Keratinocyte (primary cell): ENCODE measurements at regions not wholly inside any gene's neighbourhood (a gene's known extent, or its start where the extent isn't known, plus 50 kb on each side); places are given as distances from the start of the nearest gene placed in this dataset.

Experiments
- DNase-seq: peaks from one replicate; pipeline ENCODE4 v3.0.0-alpha.2; 2011; ENCODE audit warnings: low read depth, missing footprints, low spot score
- FAIRE-seq: peaks from 2 replicates; lab custom pipeline; 2011; peaks lifted over from hg19 to GRCh38; lab: Jason Lieb, UNC
- H2AFZ ChIP-seq: 2 replicates; pipeline ENCODE4 v1.6.0; 2012; ENCODE audit warnings: low read length, control low read depth, inconsistent platforms; ENCODE audit not compliant: control insufficient read depth
- H3K27ac ChIP-seq: 2 replicates; pipeline ENCODE4 v1.5.1; 2011; ENCODE audit warnings: low read length; ENCODE audit not compliant: control insufficient read depth, insufficient read depth
- H3K27me3 ChIP-seq: 3 replicates; pipeline ENCODE4 v1.6.0; 2011; ENCODE audit warnings: low read length; ENCODE audit not compliant: control insufficient read depth, insufficient read depth; ENCODE audit errors: extremely low read depth
- H3K36me3 ChIP-seq, 2 experiments: 2 replicates in 1 of 2; 3 replicates in 1 of 2; pipeline ENCODE4 v1.5.1; 2011; ENCODE audit warnings: low read length in 2 of 2, mild to moderate bottlenecking in 1 of 2; ENCODE audit not compliant: control insufficient read depth in 2 of 2, insufficient read depth in 2 of 2; ENCODE audit errors: extremely low read depth in 1 of 2
- H3K4me1 ChIP-seq: 3 replicates; pipeline ENCODE4 v1.5.1; 2011; ENCODE audit warnings: low read length; ENCODE audit not compliant: control insufficient read depth, insufficient read depth; ENCODE audit errors: extremely low read depth
- H3K4me2 ChIP-seq: 3 replicates; pipeline ENCODE4 v1.6.0; 2011; ENCODE audit warnings: low read depth, low read length; ENCODE audit not compliant: control insufficient read depth, insufficient read depth; ENCODE audit errors: extremely low read depth
- H3K4me3 ChIP-seq, 3 experiments: fragments of 200-600 bp in 1 of 3; sonication (generic) in 1 of 3; 2 replicates in 2 of 3; 3 replicates in 1 of 3; pipeline ENCODE4 v1.5.1; 2011 to 2016; ENCODE audit warnings: low read length in 3 of 3, mild to moderate bottlenecking in 3 of 3, control low read depth in 2 of 3, inconsistent platforms in 1 of 3, low read depth in 1 of 3, mixed read lengths in 1 of 3, mixed run types in 1 of 3, moderate library complexity in 1 of 3; ENCODE audit not compliant: control insufficient read depth in 2 of 3, insufficient read depth in 2 of 3; ENCODE audit errors: extremely low read depth in 1 of 3
- H3K79me2 ChIP-seq: 2 replicates; pipeline ENCODE4 v1.6.0; 2012; ENCODE audit warnings: low read length; ENCODE audit not compliant: control insufficient read depth, insufficient read depth
- H3K9ac ChIP-seq: 3 replicates; pipeline ENCODE4 v1.6.0; 2011; ENCODE audit warnings: low read length; ENCODE audit not compliant: control insufficient read depth, insufficient read depth; ENCODE audit errors: extremely low read depth
- H3K9me1 ChIP-seq: 3 replicates; pipeline ENCODE4 v1.6.0; 2011; ENCODE audit warnings: low read length; ENCODE audit not compliant: control insufficient read depth, insufficient read depth; ENCODE audit errors: extremely low read depth
- H3K9me3 ChIP-seq: 2 replicates; pipeline ENCODE4 v1.5.1; 2012; ENCODE audit warnings: low read depth, low read length; ENCODE audit not compliant: control insufficient read depth
- H4K20me1 ChIP-seq: 3 replicates; pipeline ENCODE4 v1.6.0; 2011; ENCODE audit warnings: low read length; ENCODE audit not compliant: control insufficient read depth, insufficient read depth; ENCODE audit errors: extremely low read depth
- EZH2 ChIP-seq: IDR thresholded peaks from one replicate; pipeline ENCODE4 v1.6.1; 2012; ENCODE audit warnings: inconsistent platforms, mild to moderate bottlenecking, low read length, moderate library complexity
- dilution Hi-C: fragments of 300-500 bp; cut with MboI; formaldehyde crosslinking; loops from one replicate; pipeline ENCODE4 v1.7.0; 2020; ENCODE audit warnings: low sequenced_read_pairs; ENCODE audit not compliant: extremely low pct_ligation_motif_present
- TF ChIP-seq, protein P1 (sequence below), 3 experiments: IDR thresholded peaks in 1 of 3; conservative IDR thresholded peaks in 1 of 3; optimal IDR thresholded peaks in 1 of 3; 2 replicates in 2 of 3; 3 replicates in 1 of 3; pipeline versions ENCODE3 to v1.5.1; 2011; ENCODE audit warnings: low read length in 3 of 3, mild to moderate bottlenecking in 3 of 3, moderate library complexity in 2 of 3, control low read depth in 1 of 3, inconsistent platforms in 1 of 3; ENCODE audit not compliant: insufficient read depth in 2 of 3; ENCODE audit errors: extremely low read depth in 1 of 3

DNA sequence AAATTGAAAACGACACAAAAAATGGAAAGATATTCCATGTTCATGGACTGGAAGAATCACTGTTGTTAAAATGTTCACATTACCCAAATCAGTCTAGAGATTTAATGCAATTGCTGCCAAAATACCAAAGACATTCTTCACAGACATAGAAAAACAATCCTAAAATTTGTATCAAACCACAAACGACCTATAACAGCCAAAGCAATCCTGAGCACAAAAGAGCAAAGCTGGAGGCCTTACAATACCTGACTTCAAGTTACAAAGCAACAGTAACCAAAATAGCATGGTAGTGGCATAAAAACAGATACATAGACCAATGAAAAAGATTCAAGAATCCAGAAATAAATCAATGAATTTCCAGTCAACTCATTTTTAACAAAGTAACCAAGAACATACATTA is 1077.3 kb downstream of the KCNT2 start:
- H3K9ac ChIP-seq: no peak overlapping the region
- dilution Hi-C loops: no loop called here
- no peak overlapping the region for H2AFZ ChIP-seq
- no peaks in the 10 kb centered on the region for H3K4me1 ChIP-seq
- H3K4me3 ChIP-seq: no peak overlapping the region
- no peaks in the 10 kb centered on the region for H3K79me2 ChIP-seq
- no peaks in the 10 kb centered on the region for H4K20me1 ChIP-seq
- DNase-seq: no peak
- H3K27ac ChIP-seq: no peak overlapping the region
- H3K9me3 ChIP-seq: no peaks in the 10 kb centered on the region
- no peak for FAIRE-seq
- H3K27me3 ChIP-seq: no peaks in the 10 kb centered on the region
- H3K9me1 ChIP-seq: no peaks in the 10 kb centered on the region
- H3K4me2 ChIP-seq: no peak overlapping the region
- no peaks in the 10 kb centered on the region for H3K36me3 ChIP-seq
- TF ChIP-seq, protein P1, sequence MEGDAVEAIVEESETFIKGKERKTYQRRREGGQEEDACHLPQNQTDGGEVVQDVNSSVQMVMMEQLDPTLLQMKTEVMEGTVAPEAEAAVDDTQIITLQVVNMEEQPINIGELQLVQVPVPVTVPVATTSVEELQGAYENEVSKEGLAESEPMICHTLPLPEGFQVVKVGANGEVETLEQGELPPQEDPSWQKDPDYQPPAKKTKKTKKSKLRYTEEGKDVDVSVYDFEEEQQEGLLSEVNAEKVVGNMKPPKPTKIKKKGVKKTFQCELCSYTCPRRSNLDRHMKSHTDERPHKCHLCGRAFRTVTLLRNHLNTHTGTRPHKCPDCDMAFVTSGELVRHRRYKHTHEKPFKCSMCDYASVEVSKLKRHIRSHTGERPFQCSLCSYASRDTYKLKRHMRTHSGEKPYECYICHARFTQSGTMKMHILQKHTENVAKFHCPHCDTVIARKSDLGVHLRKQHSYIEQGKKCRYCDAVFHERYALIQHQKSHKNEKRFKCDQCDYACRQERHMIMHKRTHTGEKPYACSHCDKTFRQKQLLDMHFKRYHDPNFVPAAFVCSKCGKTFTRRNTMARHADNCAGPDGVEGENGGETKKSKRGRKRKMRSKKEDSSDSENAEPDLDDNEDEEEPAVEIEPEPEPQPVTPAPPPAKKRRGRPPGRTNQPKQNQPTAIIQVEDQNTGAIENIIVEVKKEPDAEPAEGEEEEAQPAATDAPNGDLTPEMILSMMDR (optimal IDR thresholded peaks at IDR 0.05 in 1 of 3, IDR thresholded peaks at IDR 0.05 in 1 of 3, conservative IDR thresholded peaks at IDR 0.05 in 1 of 3; ENCODE audit: extremely low read depth in 1 of 3, insufficient read depth in 2 of 3, low read length in 3 of 3): no peak
- TF ChIP-seq EZH2: no peak

DNA sequence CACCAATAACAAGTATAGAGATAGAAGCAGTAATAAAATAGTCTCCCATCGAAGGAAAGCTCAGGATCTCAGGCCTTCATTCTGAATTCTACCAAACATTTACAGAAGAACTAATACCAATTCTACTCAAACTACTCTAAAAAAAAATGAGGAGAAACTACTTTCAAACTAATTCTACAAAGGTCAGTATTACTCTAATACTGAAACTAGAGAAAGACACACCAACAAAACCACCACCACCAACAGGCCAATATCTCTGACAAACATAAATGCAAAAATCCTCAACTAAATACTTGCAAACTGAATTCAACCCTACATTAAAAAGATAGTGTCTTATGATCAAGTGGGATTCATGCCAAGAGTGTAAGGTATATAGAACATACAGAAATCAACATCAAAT is 1078.4 kb downstream of the KCNT2 start:
- no peak for DNase-seq
- Histone ChIP-seq H2AFZ (no peak overlapping the region), H4K20me1 (no peaks in the 10 kb centered on the region), H3K4me3 (no peak overlapping the region), H3K9me3 (no peaks in the 10 kb centered on the region), H3K79me2 (no peaks in the 10 kb centered on the region), H3K9me1 (no peaks in the 10 kb centered on the region), H3K4me2 (no peak overlapping the region), H3K27me3 (no peaks in the 10 kb centered on the region), H3K27ac (no peak overlapping the region), H3K9ac (no peak overlapping the region), H3K36me3 (no peaks in the 10 kb centered on the region), H3K4me1 (no peaks in the 10 kb centered on the region)
- TF ChIP-seq, protein P1 (optimal IDR thresholded peaks at IDR 0.05 in 1 of 3, IDR thresholded peaks at IDR 0.05 in 1 of 3, conservative IDR thresholded peaks at IDR 0.05 in 1 of 3; ENCODE audit: extremely low read depth in 1 of 3, insufficient read depth in 2 of 3, low read length in 3 of 3): no peak
- TF ChIP-seq EZH2: no peak
- dilution Hi-C loops: no loop called here
- no peak for FAIRE-seq
